OCI-LY7 (cell line): ENCODE measurements at regions not wholly inside any gene's neighbourhood (a gene's known extent, or its start where the extent isn't known, plus 50 kb on each side); places are given as distances from the start of the nearest gene placed in this dataset.

Source experiments
- EZH2phosphoT487 ChIP-seq: fragments of 200-600 bp; sonication (generic); IDR thresholded peaks from 2 replicates; pipeline ENCODE4 v1.6.1; 2018; ENCODE audit warnings: low read depth, borderline replicate concordance, mild to moderate bottlenecking, mixed run types, antibody characterized with exemption, low read length, moderate library complexity, mixed read lengths
- TF ChIP-seq, protein P1 (sequence below): fragments of 200-600 bp; sonication (generic); conservative IDR thresholded peaks from 2 replicates; pipeline ENCODE4 v1.5.1; 2014; ENCODE audit warnings: mild to moderate bottlenecking, antibody characterized with exemption, low read length, moderate library complexity, mixed read lengths

DNA sequence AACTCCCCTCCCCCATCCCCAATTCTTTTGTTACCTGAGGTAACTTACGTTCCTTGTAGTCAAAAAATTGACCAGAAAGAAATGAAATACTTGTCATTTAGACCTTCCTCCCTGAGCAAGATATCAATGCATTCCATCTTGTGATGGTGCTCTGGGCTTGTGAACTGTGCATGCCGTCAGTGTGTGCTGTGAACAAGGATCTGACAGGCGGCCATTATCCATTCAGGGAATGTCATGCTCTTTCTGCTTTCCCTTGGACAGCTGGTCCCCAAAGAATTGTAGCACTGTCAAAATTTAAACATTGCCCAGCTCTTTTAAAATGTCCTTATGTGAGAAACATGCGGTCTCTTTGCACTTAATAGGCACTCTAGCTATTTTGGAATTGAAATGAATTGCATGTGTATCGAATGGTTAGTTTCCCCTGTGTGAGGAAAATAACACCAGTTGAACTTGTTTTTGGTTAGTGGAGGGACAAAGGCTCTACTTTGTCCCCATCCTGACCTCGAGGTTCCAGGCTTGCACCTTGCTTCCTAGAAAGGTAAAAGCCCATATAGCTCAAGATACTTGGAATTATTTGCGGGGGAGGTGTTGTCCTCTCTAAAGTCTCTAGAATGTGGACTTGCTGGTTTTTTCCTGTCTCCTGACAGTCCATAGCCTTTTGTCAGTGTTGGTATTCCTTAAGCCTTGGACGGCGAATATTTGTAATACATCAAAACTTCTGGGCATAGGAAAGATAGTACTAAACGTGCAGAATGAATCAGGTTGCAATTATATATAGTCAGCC is 350.9 kb downstream of the NUP35 start:
- TF ChIP-seq, protein P1, sequence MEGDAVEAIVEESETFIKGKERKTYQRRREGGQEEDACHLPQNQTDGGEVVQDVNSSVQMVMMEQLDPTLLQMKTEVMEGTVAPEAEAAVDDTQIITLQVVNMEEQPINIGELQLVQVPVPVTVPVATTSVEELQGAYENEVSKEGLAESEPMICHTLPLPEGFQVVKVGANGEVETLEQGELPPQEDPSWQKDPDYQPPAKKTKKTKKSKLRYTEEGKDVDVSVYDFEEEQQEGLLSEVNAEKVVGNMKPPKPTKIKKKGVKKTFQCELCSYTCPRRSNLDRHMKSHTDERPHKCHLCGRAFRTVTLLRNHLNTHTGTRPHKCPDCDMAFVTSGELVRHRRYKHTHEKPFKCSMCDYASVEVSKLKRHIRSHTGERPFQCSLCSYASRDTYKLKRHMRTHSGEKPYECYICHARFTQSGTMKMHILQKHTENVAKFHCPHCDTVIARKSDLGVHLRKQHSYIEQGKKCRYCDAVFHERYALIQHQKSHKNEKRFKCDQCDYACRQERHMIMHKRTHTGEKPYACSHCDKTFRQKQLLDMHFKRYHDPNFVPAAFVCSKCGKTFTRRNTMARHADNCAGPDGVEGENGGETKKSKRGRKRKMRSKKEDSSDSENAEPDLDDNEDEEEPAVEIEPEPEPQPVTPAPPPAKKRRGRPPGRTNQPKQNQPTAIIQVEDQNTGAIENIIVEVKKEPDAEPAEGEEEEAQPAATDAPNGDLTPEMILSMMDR, result no peak
- TF ChIP-seq EZH2phosphoT487, result no peak
